B cell (primary cell): ENCODE measurements at regions not wholly inside any gene's neighbourhood (a gene's known extent, or its start where the extent isn't known, plus 50 kb on each side); places are given as distances from the start of the nearest gene placed in this dataset.

Source experiments
- ATAC-seq: fragments of 200-7000 bp; cut with Tn5 transposase; one replicate; pipeline ENCODE4 v1.10.0; 2021; ENCODE audit warnings: low read depth, mild to moderate bottlenecking, moderate number of reproducible peaks, moderate library complexity
- CTCF ChIA-PET: fragments of 350-600 bp; sonication (Branson Sonifier 250); formaldehyde crosslinking; loops from one replicate; lab custom pipeline; 2021; ENCODE audit warnings: antibody characterized with exemption, inconsistent platforms; lab: Charles Lee
- POLR2A ChIA-PET: fragments of 350-600 bp; sonication (Branson Sonifier 250); formaldehyde crosslinking; loops from one replicate; lab custom pipeline; 2021; ENCODE audit warnings: antibody characterized with exemption; lab: Charles Lee
- DNase-seq: peaks from one replicate; pipeline ENCODE4 v3.0.0; 2013
- H2AFZ ChIP-seq: 2 replicates; pipeline ENCODE4 v1.6.1; 2012; ENCODE audit warnings: mild to moderate bottlenecking, low read depth, low read length; ENCODE audit not compliant: insufficient read depth, poor library complexity, severe bottlenecking
- H3K27ac ChIP-seq, 2 donors: 1 replicate in 1 of 2; 2 replicates in 1 of 2; pipeline ENCODE4 v1.5.1; 2012 to 2013; ENCODE audit warnings: low read length in 2 of 2, mild to moderate bottlenecking in 2 of 2, moderate library complexity in 1 of 2
- H3K27me3 ChIP-seq, 4 experiments: fragments of 200-600 bp in 1 of 4; sonication (generic) in 1 of 4; replicated peaks in 1 of 4; 1 replicate in 2 of 4; 2 replicates in 2 of 4; pipeline versions ENCODE4 v1.6.1 to v1.7.0; 2013 to 2016; ENCODE audit warnings: low read length in 3 of 4, mild to moderate bottlenecking in 2 of 4, mixed read lengths in 1 of 4, moderate library complexity in 1 of 4; ENCODE audit not compliant: insufficient read depth in 4 of 4, control insufficient read depth in 3 of 4; ENCODE audit errors: control extremely low read depth in 1 of 4
- H3K36me3 ChIP-seq, 2 experiments: replicated peaks in 1 of 2; 1 replicate in 1 of 2; 2 replicates in 1 of 2; pipeline versions ENCODE4 v1.6.1 to v1.7.1; 2013; ENCODE audit warnings: low read length in 1 of 2; ENCODE audit not compliant: insufficient read depth in 2 of 2, control insufficient read depth in 1 of 2; ENCODE audit errors: control extremely low read depth in 1 of 2, extremely low read depth in 1 of 2
- H3K4me1 ChIP-seq, 2 donors: fragments of 200-600 bp in 1 of 2; sonication (generic) in 1 of 2; 1 replicate in 1 of 2; 2 replicates in 1 of 2; pipeline versions ENCODE4 v1.5.1 to v1.6.1; 2013 to 2017; ENCODE audit warnings: low read length in 2 of 2; ENCODE audit not compliant: control insufficient read depth in 2 of 2, insufficient read depth in 2 of 2
- H3K4me2 ChIP-seq: replicated peaks from 2 replicates; pipeline ENCODE3; 2012; ENCODE audit warnings: mild to moderate bottlenecking, low read depth, low read length; ENCODE audit not compliant: poor library complexity, severe bottlenecking
- H3K4me3 ChIP-seq, 5 experiments: fragments of 200-600 bp in 1 of 5; sonication (generic) in 1 of 5; 1 replicate in 3 of 5; 2 replicates in 2 of 5; pipeline versions ENCODE4 v1.5.1 to v1.7.0; 2011 to 2016; ENCODE audit warnings: low read length in 4 of 5, mild to moderate bottlenecking in 4 of 5, low read depth in 2 of 5, control low read depth in 1 of 5, moderate library complexity in 1 of 5; ENCODE audit not compliant: insufficient read depth in 1 of 5; ENCODE audit errors: control extremely low read depth in 1 of 5, extremely low read depth in 1 of 5
- H3K79me2 ChIP-seq: fragments of 200-600 bp; sonication (generic); one replicate; pipeline ENCODE4 v1.6.0; 2016; ENCODE audit warnings: low read length; ENCODE audit not compliant: control insufficient read depth, insufficient read depth
- H3K9ac ChIP-seq: fragments of 200-600 bp; sonication (generic); 2 replicates; pipeline ENCODE4 v1.6.1; 2017; ENCODE audit warnings: mild to moderate bottlenecking, low read length, moderate library complexity
- H3K9me3 ChIP-seq, 3 donors: one replicate each; pipeline versions ENCODE4 v1.6.1 to v1.7.1; 2013; ENCODE audit warnings: low read length in 2 of 3; ENCODE audit not compliant: control insufficient read depth in 2 of 3, insufficient read depth in 1 of 3; ENCODE audit errors: control extremely low read depth in 1 of 3
- H4K20me1 ChIP-seq: 2 replicates; pipeline ENCODE4 v1.6.0; 2012; ENCODE audit warnings: mild to moderate bottlenecking, low read length; ENCODE audit not compliant: insufficient read depth, control insufficient read depth, poor library complexity, severe bottlenecking
- H3K27ac Mint-ChIP-seq: one replicate; pipeline ENCODE4 v1.8.0; 2021; ENCODE audit warnings: mixed read lengths
- H3K27me3 Mint-ChIP-seq: one replicate; pipeline ENCODE4 v1.8.0; 2021; ENCODE audit warnings: mixed read lengths
- H3K4me1 Mint-ChIP-seq: one replicate; pipeline ENCODE4 v1.8.0; 2021; ENCODE audit warnings: mixed read lengths
- H3K4me3 Mint-ChIP-seq: one replicate; pipeline ENCODE4 v1.8.0; 2021; ENCODE audit warnings: mixed read lengths
- H3K9me3 Mint-ChIP-seq: one replicate; pipeline ENCODE4 v1.8.0; 2022; ENCODE audit warnings: mixed read lengths; ENCODE audit not compliant: insufficient read depth
- EZH2 ChIP-seq: IDR thresholded peaks from 2 replicates; pipeline ENCODE4 v1.6.1; 2012; ENCODE audit warnings: borderline replicate concordance, low read depth, mild to moderate bottlenecking, moderate library complexity, low read length; ENCODE audit not compliant: insufficient read depth, poor library complexity, severe bottlenecking
- WGBS: methylation state at CpG from one replicate; pipeline ENCODE4 v1.1.5; 2013; ENCODE audit warnings: missing lambda C conversion rate; ENCODE audit not compliant: insufficient coverage; 5-methylcytosine and 5-hydroxymethylcytosine counted together
- intact Hi-C: fragments of 100-400 bp; cut with micrococcal nuclease; formaldehyde crosslinking; loops from one replicate; pipeline ENCODE4 v1.10.0; 2022
- TF ChIP-seq, protein P1 (sequence below): fragments of 200-600 bp; IDR thresholded peaks from one replicate; pipeline ENCODE4 v1.8.0; 2022; ENCODE audit warnings: antibody characterized with exemption, mild to moderate bottlenecking

DNA sequence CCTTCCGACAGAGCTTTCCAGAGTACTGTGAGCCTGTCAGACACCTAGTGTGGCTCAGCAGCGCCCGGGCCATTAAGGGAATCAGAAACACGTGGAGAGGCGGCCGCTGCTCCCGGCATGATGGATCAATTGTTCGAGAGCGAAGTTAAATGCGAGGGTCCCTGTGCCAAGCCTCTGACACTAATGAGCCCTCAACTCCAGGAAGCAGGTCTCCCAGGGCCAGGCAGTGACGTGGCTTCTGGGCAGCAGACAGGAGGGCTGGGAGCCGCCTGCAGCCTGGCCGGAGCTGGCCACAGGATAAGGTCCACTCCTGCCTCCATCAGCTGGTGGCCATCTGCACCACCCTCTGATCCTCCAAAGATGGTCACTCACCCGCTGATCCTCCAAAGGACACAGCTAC lies 67.5 kb upstream of the CLDN14 start:
- Histone ChIP-seq H3K9ac (no peak overlapping the region), H2AFZ (no peak overlapping the region), H3K4me1 (peaks cover 0 to 6% of the 10 kb centered on the region in 2 donors), H3K27ac (no peak overlapping the region), H4K20me1 (no peaks in the 10 kb centered on the region), H3K4me2 (no peak overlapping the region), H3K79me2 (no peaks in the 10 kb centered on the region), H3K9me3 (peaks cover 0 to 3% (median 0%) of the 10 kb centered on the region in 3 donors), H3K27me3 (peaks cover 0 to 6% (median 3%) of the 10 kb centered on the region in 4 experiments), H3K4me3 (no peak overlapping the region), H3K36me3 (no peaks in the 10 kb centered on the region)
- DNase-seq (no peak), ATAC-seq (no peak)
- TF ChIP-seq, protein P1, sequence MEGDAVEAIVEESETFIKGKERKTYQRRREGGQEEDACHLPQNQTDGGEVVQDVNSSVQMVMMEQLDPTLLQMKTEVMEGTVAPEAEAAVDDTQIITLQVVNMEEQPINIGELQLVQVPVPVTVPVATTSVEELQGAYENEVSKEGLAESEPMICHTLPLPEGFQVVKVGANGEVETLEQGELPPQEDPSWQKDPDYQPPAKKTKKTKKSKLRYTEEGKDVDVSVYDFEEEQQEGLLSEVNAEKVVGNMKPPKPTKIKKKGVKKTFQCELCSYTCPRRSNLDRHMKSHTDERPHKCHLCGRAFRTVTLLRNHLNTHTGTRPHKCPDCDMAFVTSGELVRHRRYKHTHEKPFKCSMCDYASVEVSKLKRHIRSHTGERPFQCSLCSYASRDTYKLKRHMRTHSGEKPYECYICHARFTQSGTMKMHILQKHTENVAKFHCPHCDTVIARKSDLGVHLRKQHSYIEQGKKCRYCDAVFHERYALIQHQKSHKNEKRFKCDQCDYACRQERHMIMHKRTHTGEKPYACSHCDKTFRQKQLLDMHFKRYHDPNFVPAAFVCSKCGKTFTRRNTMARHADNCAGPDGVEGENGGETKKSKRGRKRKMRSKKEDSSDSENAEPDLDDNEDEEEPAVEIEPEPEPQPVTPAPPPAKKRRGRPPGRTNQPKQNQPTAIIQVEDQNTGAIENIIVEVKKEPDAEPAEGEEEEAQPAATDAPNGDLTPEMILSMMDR = no peak
- no peak for TF ChIP-seq EZH2
- CTCF ChIA-PET = interaction anchor here (0.5 kb wide), 1 partner anchor 10 kb away, joined by 3 read pairs; no protein-coding TSS in a partner anchor
- intact Hi-C loops = no loop called here
- H3K27me3 Mint-ChIP-seq = peaks cover 17% of the 10 kb centered on the region
- WGBS = 89% methylated on average over 14 of the region's 14 CpGs
- no peaks in the 10 kb centered on the region for H3K9me3 Mint-ChIP-seq
- H3K4me3 Mint-ChIP-seq = no peak overlapping the region
- H3K4me1 Mint-ChIP-seq = peaks cover 1% of the 10 kb centered on the region
- H3K27ac Mint-ChIP-seq = no peak overlapping the region
- POLR2A ChIA-PET = no interaction called here

DNA sequence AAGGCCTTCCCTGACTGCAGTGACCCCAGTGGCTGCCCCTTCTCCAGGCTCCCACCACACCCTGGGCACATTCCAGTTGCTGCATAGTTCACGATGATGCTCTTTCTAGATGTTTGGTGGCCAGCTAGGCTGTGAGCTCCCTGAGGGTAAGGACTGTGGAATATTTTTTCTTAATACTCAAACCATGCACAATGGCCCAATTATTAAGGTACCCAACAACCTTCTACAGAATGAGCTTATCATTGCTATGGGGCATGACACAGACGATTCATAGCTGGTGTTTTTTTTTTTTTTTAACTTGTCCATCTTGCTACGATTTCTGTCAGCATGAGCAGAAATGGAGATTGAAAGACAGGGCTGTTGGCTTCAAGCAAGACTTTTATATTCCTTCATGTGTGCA lies 68.9 kb upstream of the CLDN14 start:
- Mint-ChIP-seq H3K9me3 (no peaks in the 10 kb centered on the region), H3K27ac (no peak overlapping the region), H3K4me3 (no peak overlapping the region), H3K4me1 (no peaks in the 10 kb centered on the region), H3K27me3 (peaks cover 9% of the 10 kb centered on the region)
- H3K27me3 ChIP-seq = no peaks in the 10 kb centered on the region
- CTCF ChIA-PET = no interaction called here
- no peak overlapping the region for H3K9ac ChIP-seq
- no peaks in the 10 kb centered on the region for H3K36me3 ChIP-seq
- POLR2A ChIA-PET = no interaction called here
- no peaks in the 10 kb centered on the region for H4K20me1 ChIP-seq
- H3K4me3 ChIP-seq = no peak overlapping the region
- ATAC-seq = no peak
- no peak for DNase-seq
- TF ChIP-seq, protein P1 = no peak
- no peak for TF ChIP-seq EZH2
- no peak overlapping the region for H3K4me2 ChIP-seq
- intact Hi-C loops = no loop called here
- no peaks in the 10 kb centered on the region for H3K9me3 ChIP-seq
- no peak overlapping the region for H3K27ac ChIP-seq
- H3K79me2 ChIP-seq = no peaks in the 10 kb centered on the region
- no peak overlapping the region for H2AFZ ChIP-seq
- WGBS = 60% methylated on average over 1 of the region's 3 CpGs
- H3K4me1 ChIP-seq = no peaks in the 10 kb centered on the region
